Heart left ventricle (tissue), 16 donors: ENCODE measurements at regions not wholly inside any gene's neighbourhood (a gene's known extent, or its start where the extent isn't known, plus 50 kb on each side); places are given as distances from the start of the nearest gene placed in this dataset.

ENCODE experiments used
- ATAC-seq, 4 donors: fragments of 200-7000 bp; cut with Tn5 transposase; one replicate each; pipeline ENCODE4 v1.9.1; 2020 to 2022; ENCODE audit warnings: moderate library complexity in 4 of 4, mild to moderate bottlenecking in 3 of 4, moderate number of reproducible peaks in 1 of 4
- DNase-seq, 5 donors: peaks; one replicate each; pipeline ENCODE4 v3.0.0-alpha.2; 2020
- H3K27ac ChIP-seq, 12 donors: fragments of 200-600 bp; sonication (generic) in 4 of 12; one replicate each; pipeline versions ENCODE4 v1.5.0 to v1.8.0; 2016 to 2022; ENCODE audit warnings: mild to moderate bottlenecking in 2 of 12
- H3K27me3 ChIP-seq, 9 donors: fragments of 200-600 bp; sonication (generic) in 2 of 9; one replicate each; pipeline versions ENCODE4 v1.5.1 to v1.8.0; 2016 to 2022; ENCODE audit warnings: mild to moderate bottlenecking in 3 of 9
- H3K36me3 ChIP-seq, 9 donors: fragments of 200-600 bp; sonication (generic) in 2 of 9; one replicate each; pipeline versions ENCODE4 v1.5.0 to v1.8.0; 2018 to 2022; ENCODE audit warnings: mild to moderate bottlenecking in 2 of 9
- H3K4me1 ChIP-seq, 12 donors: fragments of 200-600 bp; sonication (generic) in 4 of 12; one replicate each; pipeline versions ENCODE4 v1.5.0 to v1.8.0; 2016 to 2022; ENCODE audit warnings: mild to moderate bottlenecking in 3 of 12
- H3K4me3 ChIP-seq, 12 donors: fragments of 200-600 bp; sonication (generic) in 4 of 12; one replicate each; pipeline versions ENCODE4 v1.5.0 to v1.8.0; 2017 to 2022; ENCODE audit warnings: mild to moderate bottlenecking in 9 of 12, moderate library complexity in 4 of 12
- H3K9me3 ChIP-seq, 12 donors: fragments of 200-600 bp; sonication (generic) in 4 of 12; one replicate each; pipeline versions ENCODE4 v1.5.0 to v1.8.0; 2016 to 2022; ENCODE audit warnings: mild to moderate bottlenecking in 1 of 12
- CTCF ChIP-seq, 12 donors: fragments of 200-600 bp; sonication (generic) in 4 of 12; IDR thresholded peaks; one replicate each; pipeline versions ENCODE4 v1.5.0 to v1.8.0; 2018 to 2022; ENCODE audit warnings: antibody characterized with exemption in 12 of 12, mild to moderate bottlenecking in 5 of 12
- POLR2A ChIP-seq, 2 donors: fragments of 450-650 bp; IDR thresholded peaks; one replicate each; pipeline ENCODE4 v1.6.1; 2017; ENCODE audit warnings: antibody characterized with exemption in 2 of 2, mild to moderate bottlenecking in 2 of 2, moderate library complexity in 2 of 2
- WGBS, 4 donors: extraction: QIAGEN DNeasy Blood & Tissue Kit in 2 of 4; methylation state at CpG; one replicate each; pipeline versions ENCODE4 v1.1.5 to v1.1.7; 2013 to 2018; 5-methylcytosine and 5-hydroxymethylcytosine counted together
- intact Hi-C, 10 donors: fragments of 100-400 bp; cut with DNase I; formaldehyde crosslinking; loops; one replicate each; pipeline versions ENCODE4 v1.11.1 to v1.14.2; 2022
- donor health status: ischemic (EF 13 %, LVEDD 7.1; RV severe dilation, severe dysfunction).
- donor health status: healthy with polysubstance abuse.
- donor health status: DM: no; HTN: yes; CAD: no.
- donor health status: DM: no; HTN: no; CAD: no.
- donor health status: ischemic (EF 25% LVEDD 6.9; RV normal size, moderate dysfunction).
- donor health status: ischemic (EF 25% LVEDD 5.7; RV mildly dilated, moderate dysfunction).
- donor health status: healthy.
- donor health status: DM: yes; HTN: yes; CAD: no.
- donor health status: ischemic (EF 35%, LVEDD 5.7; RV mildly dilated, moderate dysfunction).
- donor health status: nonischemic (EF 11% LVEDD 7.7; RV severe dilation, severe dysfunction).
- donor health status: DM: yes; HTN: yes; CAD: no.
- donor health status: PGD.
- donor health status: ischemic (EF 29% LVEDD 5.4; RV normal size, mild dysfunction).
- donor health status: nonischemic (EF 23%, LVEDD 6.1; RV moderate dilation, normal function).

- WGBS, 4 donors, result 69 to 76% (median 71%) methylated on average over 12 to 17 of the region's 17 CpGs
- no peak for DNase-seq
- intact Hi-C loops, result no loop called here
- Histone ChIP-seq H3K9me3 (peaks cover 0 to 23% (median 0%) of the 10 kb centered on the region in 12 donors), H3K4me1 (no peaks in the 10 kb centered on the region), H3K4me3 (no peak overlapping the region), H3K36me3 (no peaks in the 10 kb centered on the region), H3K27ac (no peak overlapping the region), H3K27me3 (no peaks in the 10 kb centered on the region)
- no peak for TF ChIP-seq CTCF (IDR thresholded peaks at IDR 0.05)
- TF ChIP-seq POLR2A (IDR thresholded peaks at IDR 0.05), result no peak
- no peak for ATAC-seq
These were observed 190.5 kb upstream of the PPP2R2D start for GRCh38 chr10:131710142-131710861.

- H3K27me3 ChIP-seq, result peaks cover 0 to 6% (median 0%) of the 10 kb centered on the region in 9 donors
- H3K36me3 ChIP-seq, result no peaks in the 10 kb centered on the region
- DNase-seq (no peak), ATAC-seq (no peak)
- H3K27ac ChIP-seq, result no peak overlapping the region
- peaks cover 0 to 12% (median 0%) of the 10 kb centered on the region in 12 donors for H3K9me3 ChIP-seq
- intact Hi-C loops, result no loop called here
- WGBS, 4 donors, result 83 to 90% (median 86%) methylated on average over 5 of the region's 5 CpGs
- H3K4me3 ChIP-seq, result no peak overlapping the region
- TF ChIP-seq POLR2A (IDR thresholded peaks at IDR 0.05) (no peak), CTCF (IDR thresholded peaks at IDR 0.05) (no peak)
- peaks cover 0 to 13% (median 6%) of the 10 kb centered on the region in 12 donors for H3K4me1 ChIP-seq
These were observed 178.7 kb upstream of the PPP2R2D start for GRCh38 chr10:131722121-131722520.

GRCh38 chr10:131722525-131723264, 178.1 kb upstream of the PPP2R2D start:
- TF ChIP-seq CTCF (IDR thresholded peaks at IDR 0.05), result no peak
- no peak for TF ChIP-seq POLR2A (IDR thresholded peaks at IDR 0.05)
- no peaks in the 10 kb centered on the region for H3K36me3 ChIP-seq
- no peak overlapping the region for H3K27ac ChIP-seq
- no peak for DNase-seq
- ATAC-seq, result no peak
- 83 to 90% (median 87%) methylated on average over 22 of the region's 22 CpGs for WGBS, 4 donors
- H3K27me3 ChIP-seq, result peaks cover 0 to 6% (median 0%) of the 10 kb centered on the region in 9 donors
- H3K4me3 ChIP-seq, result no peak overlapping the region
- peaks cover 0 to 13% (median 6%) of the 10 kb centered on the region in 12 donors for H3K4me1 ChIP-seq
- intact Hi-C loops, result no loop called here
- peaks cover 0 to 12% (median 0%) of the 10 kb centered on the region in 12 donors for H3K9me3 ChIP-seq
